Endometrial microvascular endothelial cells (primary cell): ENCODE measurements at regions not wholly inside any gene's neighbourhood (a gene's known extent, or its start where the extent isn't known, plus 50 kb on each side); places are given as distances from the start of the nearest gene placed in this dataset.

ENCODE experiments used
- in situ Hi-C: cut with HindIII; loops from 2 replicates; pipeline ENCODE4 v1.10.0; 2017; ENCODE audit warnings: low sequenced_read_pairs, low pct_unique_long_range_greater_than_20kb; ENCODE audit errors: inconsistent ontology term

- in situ Hi-C loops: no loop called here
Measured at GRCh38 chr16:17605784-17606183, 135.0 kb upstream of the XYLT1 start.

DNA sequence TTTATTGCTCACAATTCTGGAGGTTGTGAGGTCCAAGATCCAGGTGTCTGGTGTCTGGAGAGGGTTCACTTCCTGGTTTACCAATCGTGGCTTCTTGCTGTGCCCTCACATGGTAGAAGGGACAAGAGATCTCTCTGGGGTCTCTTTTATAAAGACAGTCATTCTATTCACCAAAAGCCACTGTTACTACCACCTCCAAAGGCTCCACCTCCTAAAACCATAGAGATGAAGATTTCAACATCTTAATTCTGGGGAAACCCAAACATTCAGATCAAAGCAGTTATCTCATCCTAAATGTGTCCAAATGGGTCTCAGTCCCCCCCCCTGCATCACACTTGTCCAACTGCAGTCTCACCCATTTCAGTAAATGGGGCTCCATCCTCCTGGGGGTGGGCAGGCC, 132.9 kb upstream of the XYLT1 start:
- in situ Hi-C loops: no loop called here

DNA sequence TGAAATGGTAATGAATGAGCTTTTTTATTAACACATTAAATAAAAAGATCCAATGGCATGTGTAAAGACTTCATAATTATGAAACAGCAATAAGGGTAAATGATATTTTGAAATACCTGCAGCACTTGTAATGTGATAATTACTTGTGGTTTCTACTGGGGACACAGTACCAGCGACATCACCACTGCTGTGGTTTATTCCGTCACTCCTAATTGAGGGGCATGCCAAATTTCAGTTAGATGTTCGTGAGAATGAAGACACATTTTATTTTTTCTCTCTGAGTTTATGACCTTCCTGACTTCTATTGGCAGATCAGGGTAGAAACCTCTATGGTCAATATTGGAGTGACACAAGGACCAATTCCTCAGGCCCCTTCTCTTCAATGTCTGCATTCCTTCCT, 131.9 kb upstream of the XYLT1 start:
- in situ Hi-C loops: no loop called here

DNA sequence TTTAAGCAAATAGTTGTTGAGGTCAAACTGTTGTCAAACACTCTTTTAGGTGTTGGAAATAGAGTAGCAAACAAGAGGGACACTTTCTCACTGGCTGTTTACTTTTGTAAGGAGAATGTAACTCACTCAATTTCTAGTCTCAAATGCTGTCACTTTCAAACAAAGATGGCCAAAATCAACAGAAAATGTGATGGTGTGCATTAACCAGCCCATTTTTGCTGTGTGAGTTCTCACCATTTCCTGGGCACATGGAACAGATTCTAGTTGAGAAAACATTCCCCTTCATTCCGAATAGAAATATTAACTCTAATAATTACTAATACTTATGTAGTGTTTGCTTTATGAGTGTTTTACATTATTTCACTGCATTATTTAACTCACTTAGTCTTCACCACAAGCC, 128.2 kb upstream of the XYLT1 start:
- in situ Hi-C loops: no loop called here

DNA sequence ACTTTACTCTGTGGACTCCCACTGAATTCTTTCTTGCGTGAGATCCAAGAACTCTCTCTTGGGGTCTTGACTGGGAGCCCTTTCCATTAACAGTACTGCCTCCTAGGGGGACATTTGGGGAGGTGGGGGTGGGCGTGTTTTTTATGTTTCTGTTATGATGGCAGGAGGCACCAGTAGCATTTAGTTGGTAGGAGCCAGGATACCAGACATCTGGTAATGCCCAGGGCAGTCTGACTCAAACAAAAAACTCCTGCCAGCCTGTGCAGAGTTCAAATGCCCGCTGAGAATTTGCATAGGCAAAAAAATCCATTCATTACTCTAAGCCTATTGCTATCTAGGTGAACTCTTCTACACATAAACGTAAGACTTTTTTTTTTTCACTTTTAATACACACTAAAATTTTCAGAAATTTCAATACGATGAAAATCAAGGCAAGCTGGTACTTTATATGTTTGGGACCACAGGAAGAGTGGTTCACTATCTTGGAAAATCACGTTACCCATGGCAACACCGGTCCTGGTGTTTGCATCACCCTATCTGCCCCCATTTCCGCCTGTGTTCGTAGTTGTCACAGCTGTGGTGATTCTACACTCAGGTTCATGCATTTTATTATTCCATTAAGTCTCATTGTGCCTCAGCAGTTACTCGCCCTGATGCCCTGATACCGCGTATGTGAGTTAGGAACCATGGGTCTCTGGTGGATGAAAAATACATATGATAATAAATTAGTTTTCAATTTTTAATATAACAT, 121.1 kb upstream of the XYLT1 start:
- in situ Hi-C loops: no loop called here

- in situ Hi-C loops: no loop called here
Measured at GRCh38 chr16:17590711-17591654, 120.2 kb upstream of the XYLT1 start.

DNA sequence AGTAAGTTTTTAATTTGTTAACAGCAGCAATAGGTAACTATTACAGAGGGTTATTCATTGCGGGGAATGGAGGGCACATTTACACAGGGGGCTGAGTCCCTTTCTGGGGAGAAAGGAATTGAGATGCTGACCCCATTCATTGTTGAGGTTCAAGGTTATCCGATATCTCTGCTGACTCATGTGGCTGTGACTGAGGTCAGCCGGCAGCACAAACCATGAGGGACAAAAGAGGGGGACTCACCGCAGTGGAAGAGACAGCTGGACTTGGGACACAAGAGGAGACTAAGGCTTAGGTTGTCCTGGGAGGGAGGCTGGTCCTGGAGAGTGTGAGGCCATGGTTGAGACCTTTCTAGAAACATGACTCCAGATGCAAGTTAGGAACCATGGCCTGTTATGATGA, 119.1 kb upstream of the XYLT1 start:
- in situ Hi-C loops: no loop called here

DNA sequence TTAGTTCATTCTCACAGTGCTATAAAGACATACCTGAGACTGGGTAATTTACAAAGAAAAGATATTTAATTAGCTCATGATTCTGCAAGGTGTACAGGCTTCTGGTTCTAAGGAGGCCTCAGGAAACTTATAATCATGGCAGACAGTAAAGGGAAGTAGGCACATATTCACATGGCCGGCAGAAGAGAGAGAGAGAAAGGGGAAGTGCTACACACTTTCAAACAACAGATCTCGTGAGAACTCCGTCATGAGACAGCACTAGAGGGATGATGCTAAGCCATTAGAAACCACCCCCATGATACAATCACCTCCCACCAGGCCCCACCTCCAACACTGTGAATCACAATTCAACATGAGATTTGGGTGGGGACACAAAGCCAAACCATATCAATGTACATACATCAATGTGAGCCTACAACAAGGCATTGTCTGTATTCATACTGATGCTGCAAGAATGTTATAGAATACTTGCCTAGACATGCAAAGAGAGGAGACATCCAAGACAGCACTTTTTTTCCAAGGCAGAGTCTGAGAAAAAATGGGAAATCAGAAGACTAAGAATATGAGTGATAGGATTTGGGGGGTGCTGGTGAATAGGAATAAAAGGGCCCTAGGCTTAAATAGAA, 114.8 kb upstream of the XYLT1 start:
- in situ Hi-C loops: no loop called here

GRCh38 chr16:17578981-17579874, 108.5 kb upstream of the XYLT1 start:
- in situ Hi-C loops: no loop called here

DNA sequence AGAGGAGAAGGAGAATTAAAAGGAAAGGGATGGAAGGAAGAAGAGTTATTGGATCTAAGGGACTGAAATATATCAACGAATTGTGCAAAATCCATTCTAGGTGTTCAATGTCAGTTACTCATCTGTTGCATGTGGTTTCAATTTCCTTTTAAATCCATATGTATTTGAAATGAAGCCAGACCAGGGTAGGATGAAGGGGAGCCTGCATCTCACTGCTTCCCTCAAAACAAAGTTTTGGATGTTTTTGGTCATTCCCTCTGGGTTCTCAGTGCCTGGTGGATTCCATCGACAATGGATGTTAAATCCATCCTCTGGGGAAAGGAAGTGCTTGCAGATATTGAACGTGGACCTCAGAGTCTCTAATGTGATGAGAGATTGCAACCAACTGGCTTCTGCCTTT, 103.5 kb upstream of the XYLT1 start:
- in situ Hi-C loops: no loop called here

- in situ Hi-C loops: no loop called here
Measured at GRCh38 chr16:17572145-17572544, 101.4 kb upstream of the XYLT1 start.

- in situ Hi-C loops: no loop called here
Measured at GRCh38 chr16:17571499-17572093, 100.8 kb upstream of the XYLT1 start.

GRCh38 chr16:17568239-17568638, 97.5 kb upstream of the XYLT1 start:
- in situ Hi-C loops: no loop called here

GRCh38 chr16:17567455-17567854, 96.7 kb upstream of the XYLT1 start:
- in situ Hi-C loops: no loop called here

- in situ Hi-C loops: no loop called here
Measured at GRCh38 chr16:17566656-17567450, 96.1 kb upstream of the XYLT1 start.

GRCh38 chr16:17566075-17566474, 95.3 kb upstream of the XYLT1 start:
- in situ Hi-C loops: no loop called here

DNA sequence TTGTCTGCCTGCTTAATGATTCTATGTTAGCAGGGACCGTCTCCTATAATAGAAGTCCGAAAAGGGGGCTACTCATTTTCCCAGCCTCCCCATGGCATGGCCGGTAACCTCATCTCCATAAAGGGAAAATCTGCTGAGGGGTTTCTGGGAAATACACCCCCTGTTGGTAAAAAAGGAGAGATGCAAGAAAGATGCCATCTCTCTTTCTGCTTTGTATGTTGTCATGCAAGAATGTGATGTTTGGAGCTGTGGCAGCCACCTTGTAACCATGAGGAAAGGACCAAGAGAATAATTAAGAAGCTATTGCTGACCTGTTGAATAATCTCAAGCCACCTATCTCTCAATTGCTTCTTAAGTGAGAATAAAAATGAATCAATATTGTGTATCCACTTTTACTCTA, 94.8 kb upstream of the XYLT1 start:
- in situ Hi-C loops: no loop called here

DNA sequence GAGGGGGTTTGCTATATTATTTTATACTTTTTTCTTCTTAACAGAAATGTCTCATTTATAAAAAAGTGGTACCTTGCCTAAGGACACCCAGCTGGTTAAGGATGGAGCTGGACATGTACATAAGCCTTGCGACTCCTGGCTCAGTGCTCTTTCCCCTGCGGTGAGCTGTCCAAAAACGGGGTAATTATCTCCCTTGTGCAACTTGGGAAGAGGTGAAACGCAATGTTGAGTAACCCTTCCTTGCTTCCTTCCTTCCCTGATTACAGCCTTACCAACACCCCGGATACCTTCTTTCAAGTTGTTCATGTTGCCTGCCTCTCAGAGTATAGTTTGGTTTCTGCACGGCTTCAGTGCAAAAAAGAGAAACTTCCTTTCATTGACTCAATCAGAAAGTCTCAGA, 94.1 kb upstream of the XYLT1 start:
- in situ Hi-C loops: no loop called here
